K562 (cell line): ENCODE measurements at regions not wholly inside any gene's neighbourhood (a gene's known extent, or its start where the extent isn't known, plus 50 kb on each side); places are given as distances from the start of the nearest gene placed in this dataset.

Experiments
- ATAC-seq: fragments of 200-7000 bp; cut with Tn5 transposase; 3 replicates; pipeline ENCODE4 v1.9.1; 2020; ENCODE audit warnings: moderate library complexity
- BruUV-seq: library from RNA; stranded (reverse); fragments of 400-500 nt; replicated peaks from 2 replicates; lab custom pipeline; 2021; lab: Mats Ljungman, UMichigan
- CTCF ChIA-PET: fragments of 300-600 bp; formaldehyde crosslinking; extraction: SDS; loops from one replicate; lab custom pipeline; 2021; ENCODE audit warnings: low intra/inter-chr PET ratio; lab: Yijun Ruan, JAX
- POLR2A ChIA-PET: fragments of 300-600, 350-650 bp; sonication (Branson Sonifier 250); formaldehyde crosslinking; extraction: SDS; loops from one replicate; lab custom pipeline; 2021; ENCODE audit warnings: antibody characterized with exemption, inconsistent platforms; lab: Yijun Ruan, JAX
- DNase-seq, 4 experiments: peaks; one replicate each; pipeline versions ENCODE4 v3.0.0 to v3.0.0-alpha.2; 2011 to 2018; ENCODE audit warnings: low spot score in 3 of 4, mixed read lengths in 3 of 4; ENCODE audit errors: extremely low read depth in 1 of 4
- FAIRE-seq: peaks from 2 replicates; lab custom pipeline; 2011; peaks lifted over from hg19 to GRCh38; lab: Jason Lieb, UNC
- H2AFZ ChIP-seq: 2 replicates; pipeline ENCODE4 v1.6.0; 2011; ENCODE audit warnings: low read depth, low read length, control low read depth, inconsistent platforms
- H3K27ac ChIP-seq: fragments of 200-600 bp; 3 replicates; pipeline ENCODE4 v1.8.0; 2011; ENCODE audit warnings: low read depth, mild to moderate bottlenecking, control low read depth, inconsistent platforms, low read length, moderate library complexity, mixed read lengths; ENCODE audit errors: extremely low read depth
- H3K27me3 ChIP-seq, 2 experiments: fragments of 300-600 bp in 1 of 2; 2 replicates in 1 of 2; 3 replicates in 1 of 2; pipeline versions ENCODE4 v1.6.0 to v1.8.0; 2011; ENCODE audit warnings: inconsistent platforms in 2 of 2, low read length in 2 of 2, mild to moderate bottlenecking in 1 of 2, mixed read lengths in 1 of 2, moderate library complexity in 1 of 2; ENCODE audit not compliant: control insufficient read depth in 2 of 2, insufficient read depth in 2 of 2
- H3K36me3 ChIP-seq: fragments of 300-600 bp; 3 replicates; pipeline ENCODE4 v1.8.0; 2011; ENCODE audit warnings: mild to moderate bottlenecking, low read length, inconsistent platforms; ENCODE audit not compliant: control insufficient read depth, insufficient read depth
- H3K4me1 ChIP-seq, 2 experiments: fragments of 200-600 bp in 1 of 2; replicated peaks in 1 of 2; 2 replicates in 1 of 2; 3 replicates in 1 of 2; pipeline versions ENCODE4 v1.5.1 to v1.8.0; 2011; ENCODE audit warnings: inconsistent platforms in 2 of 2, low read length in 2 of 2, mild to moderate bottlenecking in 1 of 2, mixed read lengths in 1 of 2, moderate library complexity in 1 of 2; ENCODE audit not compliant: control insufficient read depth in 2 of 2, insufficient read depth in 2 of 2
- H3K4me2 ChIP-seq: 2 replicates; pipeline ENCODE4 v1.6.1; 2011; ENCODE audit warnings: low read length, control low read depth, inconsistent platforms, mixed read lengths; ENCODE audit not compliant: insufficient read depth
- H3K4me3 ChIP-seq: fragments of 200-600 bp; sonication (generic), shearing (Covaris generic); 2 replicates; pipeline ENCODE4 v1.5.1; 2016; ENCODE audit warnings: control low read depth, inconsistent platforms
- H3K79me2 ChIP-seq: fragments of 200-600 bp; 3 replicates; pipeline ENCODE4 v1.8.0; 2011; ENCODE audit warnings: low read length, inconsistent platforms; ENCODE audit not compliant: control insufficient read depth, insufficient read depth
- H3K9ac ChIP-seq, 2 experiments: 2 replicates each; pipeline versions ENCODE4 v1.6.0 to v1.6.1; 2011; ENCODE audit warnings: low read depth in 2 of 2, low read length in 2 of 2, control low read depth in 1 of 2, inconsistent platforms in 1 of 2, mild to moderate bottlenecking in 1 of 2, mixed read lengths in 1 of 2; ENCODE audit not compliant: insufficient read depth in 1 of 2
- H3K9me1 ChIP-seq: one replicate; pipeline ENCODE4 v1.6.0; 2011; ENCODE audit warnings: inconsistent platforms, mild to moderate bottlenecking, low read length, moderate library complexity; ENCODE audit not compliant: control insufficient read depth, insufficient read depth
- H3K9me3 ChIP-seq: replicated peaks from 2 replicates; pipeline ENCODE4 v1.5.1; 2011; ENCODE audit warnings: low read depth, low read length, inconsistent platforms; ENCODE audit not compliant: control insufficient read depth, insufficient read depth
- H4K20me1 ChIP-seq: replicated peaks from 2 replicates; pipeline ENCODE4 v1.6.1; 2011; ENCODE audit warnings: low read length, inconsistent platforms, mixed read lengths; ENCODE audit not compliant: control insufficient read depth, insufficient read depth
- HEY1 ChIP-seq: fragments of 250-450 bp; sonication (Bioruptor Pico); IDR thresholded peaks from 2 replicates; pipeline ENCODE4 v1.5.0; 2020; ENCODE audit warnings: mild to moderate bottlenecking, moderate library complexity, borderline replicate concordance
- MED1 ChIP-seq: sonication (generic); formaldehyde crosslinking; IDR thresholded peaks from 2 replicates; pipeline ENCODE4 v1.8.1; 2023; ENCODE audit warnings: missing genetic modification reagents, borderline replicate concordance
- NCOA4 ChIP-seq: fragments of 450-650 bp; IDR thresholded peaks from 2 replicates; pipeline ENCODE4 v1.6.1; 2018; ENCODE audit warnings: mild to moderate bottlenecking; ENCODE audit not compliant: partially characterized antibody
- ZSCAN32 ChIP-seq: fragments of 450-650 bp; formaldehyde crosslinking; IDR thresholded peaks from 2 replicates; pipeline ENCODE4 v1.4.0; 2020; ENCODE audit warnings: mild to moderate bottlenecking, moderate library complexity
- WGBS: fragments of 100-300 bp; shearing (Covaris generic); methylation state at CpG from one replicate; pipeline ENCODE4 v1.1.6; 2016; ENCODE audit warnings: low coverage, mixed read lengths; ENCODE audit not compliant: insufficient coverage; ENCODE audit errors: missing lambda C conversion rate; 5-methylcytosine and 5-hydroxymethylcytosine counted together
- in situ Hi-C: fragments of 300-500 bp; cut with MboI; formaldehyde crosslinking; loops from 4 replicates; pipeline ENCODE4 v1.15.0; 2018; ENCODE audit warnings: inconsistent platforms, mixed read lengths
- intact Hi-C: fragments of 100-400 bp; cut with micrococcal nuclease; formaldehyde crosslinking; loops from 2 replicates; pipeline ENCODE4 v1.14.2; 2022
- TF ChIP-seq, protein P1 (sequence below), 2 experiments: fragments of 450-650 bp; IDR thresholded peaks; 2 replicates each; pipeline ENCODE4 v1.6.1; 2016; ENCODE audit warnings: mild to moderate bottlenecking in 2 of 2, borderline replicate concordance in 1 of 2, low read depth in 1 of 2, moderate library complexity in 1 of 2

DNA sequence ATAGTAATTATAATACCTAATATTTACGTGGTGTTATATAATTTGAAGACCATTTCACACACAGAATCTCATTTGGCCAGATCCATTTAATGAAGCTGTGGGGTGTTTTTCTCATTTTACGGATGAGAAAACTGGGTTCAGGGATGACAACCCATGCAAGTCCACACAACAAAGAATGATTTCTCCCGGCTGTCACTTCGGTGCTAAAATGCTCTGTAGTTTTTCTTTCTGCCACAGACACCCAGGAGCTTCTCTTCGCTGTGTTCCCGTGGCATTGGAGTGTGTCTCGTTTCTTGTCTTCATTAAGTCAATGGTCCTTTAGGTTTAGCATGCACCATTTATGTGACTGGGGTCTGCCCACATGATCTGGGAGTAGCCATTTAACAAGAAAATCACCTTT is 308.5 kb downstream of the ENC1 start (continued):
- TF ChIP-seq, protein P1, sequence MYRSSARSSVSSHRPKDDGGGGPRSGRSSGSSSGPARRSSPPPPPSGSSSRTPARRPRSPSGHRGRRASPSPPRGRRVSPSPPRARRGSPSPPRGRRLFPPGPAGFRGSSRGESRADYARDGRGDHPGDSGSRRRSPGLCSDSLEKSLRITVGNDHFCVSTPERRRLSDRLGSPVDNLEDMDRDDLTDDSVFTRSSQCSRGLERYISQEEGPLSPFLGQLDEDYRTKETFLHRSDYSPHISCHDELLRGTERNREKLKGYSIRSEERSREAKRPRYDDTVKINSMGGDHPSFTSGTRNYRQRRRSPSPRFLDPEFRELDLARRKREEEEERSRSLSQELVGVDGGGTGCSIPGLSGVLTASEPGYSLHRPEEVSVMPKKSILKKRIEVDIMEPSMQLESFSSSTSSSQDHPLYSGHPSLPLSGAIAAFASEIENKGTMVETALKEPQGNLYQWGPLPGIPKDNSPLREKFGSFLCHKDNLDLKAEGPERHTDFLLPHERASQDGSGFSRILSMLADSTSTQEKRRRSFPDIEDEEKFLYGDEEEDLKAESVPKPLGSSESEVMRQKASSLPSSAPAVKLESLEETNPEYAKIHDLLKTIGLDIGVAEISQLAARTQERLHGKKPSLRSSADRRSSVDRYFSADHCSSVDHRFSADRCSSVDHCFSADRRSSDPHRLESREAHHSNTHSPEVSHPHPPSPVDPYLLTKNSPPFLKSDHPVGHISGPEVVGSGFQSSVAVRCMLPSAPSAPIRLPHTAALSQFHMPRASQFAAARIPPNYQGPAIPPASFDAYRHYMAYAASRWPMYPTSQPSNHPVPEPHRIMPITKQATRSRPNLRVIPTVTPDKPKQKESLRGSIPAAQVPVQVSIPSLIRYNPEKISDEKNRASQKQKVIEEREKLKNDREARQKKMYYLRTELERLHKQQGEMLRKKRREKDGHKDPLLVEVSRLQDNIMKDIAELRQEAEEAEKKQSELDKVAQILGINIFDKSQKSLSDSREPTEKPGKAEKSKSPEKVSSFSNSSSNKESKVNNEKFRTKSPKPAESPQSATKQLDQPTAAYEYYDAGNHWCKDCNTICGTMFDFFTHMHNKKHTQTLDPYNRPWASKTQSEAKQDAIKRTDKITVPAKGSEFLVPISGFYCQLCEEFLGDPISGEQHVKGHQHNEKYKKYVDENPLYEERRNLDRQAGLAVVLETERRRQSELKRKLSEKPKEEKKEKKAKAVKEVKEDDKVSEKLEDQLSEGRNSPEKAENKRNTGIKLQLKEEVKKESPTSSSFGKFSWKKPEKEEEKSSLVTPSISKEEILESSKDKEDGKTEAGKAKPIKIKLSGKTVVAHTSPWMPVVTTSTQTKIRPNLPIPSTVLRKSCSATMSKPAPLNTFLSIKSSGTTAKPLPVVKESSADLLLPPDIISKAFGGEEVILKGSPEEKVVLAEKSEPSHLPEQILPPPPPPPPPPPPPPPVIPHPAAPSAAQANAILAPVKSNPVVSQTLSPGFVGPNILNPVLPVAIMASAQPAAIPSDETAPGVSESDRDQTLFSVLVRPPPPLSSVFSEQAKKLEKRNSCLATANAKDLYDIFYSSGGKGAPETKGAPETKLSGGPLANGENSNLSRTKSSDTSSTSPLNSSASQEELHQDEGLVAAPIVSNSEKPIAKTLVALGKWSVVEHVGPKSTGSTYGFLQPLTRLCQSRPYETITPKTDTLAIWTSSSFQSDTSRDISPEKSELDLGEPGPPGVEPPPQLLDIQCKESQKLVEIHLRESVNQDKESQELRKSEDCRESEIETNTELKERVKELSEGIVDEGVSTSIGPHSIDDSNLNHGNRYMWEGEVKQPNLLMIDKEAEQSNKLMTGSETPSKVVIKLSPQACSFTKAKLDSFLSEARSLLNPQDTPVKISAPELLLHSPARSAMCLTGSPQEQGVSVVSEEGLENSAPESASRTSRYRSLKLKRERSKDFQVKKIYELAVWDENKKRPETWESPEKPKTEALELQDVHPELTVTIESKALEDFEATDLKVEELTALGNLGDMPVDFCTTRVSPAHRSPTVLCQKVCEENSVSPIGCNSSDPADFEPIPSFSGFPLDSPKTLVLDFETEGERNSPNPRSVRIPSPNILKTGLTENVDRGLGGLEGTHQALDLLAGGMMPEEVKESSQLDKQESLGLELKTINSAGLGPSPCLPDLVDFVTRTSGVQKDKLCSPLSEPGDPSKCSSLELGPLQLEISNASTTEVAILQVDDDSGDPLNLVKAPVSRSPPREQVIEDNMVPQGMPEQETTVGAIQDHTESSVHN (IDR thresholded peaks at IDR 0.05; ENCODE audit: borderline replicate concordance in 1 of 2, low read depth in 1 of 2) = no peak
- no peak for TF ChIP-seq NCOA4

DNA sequence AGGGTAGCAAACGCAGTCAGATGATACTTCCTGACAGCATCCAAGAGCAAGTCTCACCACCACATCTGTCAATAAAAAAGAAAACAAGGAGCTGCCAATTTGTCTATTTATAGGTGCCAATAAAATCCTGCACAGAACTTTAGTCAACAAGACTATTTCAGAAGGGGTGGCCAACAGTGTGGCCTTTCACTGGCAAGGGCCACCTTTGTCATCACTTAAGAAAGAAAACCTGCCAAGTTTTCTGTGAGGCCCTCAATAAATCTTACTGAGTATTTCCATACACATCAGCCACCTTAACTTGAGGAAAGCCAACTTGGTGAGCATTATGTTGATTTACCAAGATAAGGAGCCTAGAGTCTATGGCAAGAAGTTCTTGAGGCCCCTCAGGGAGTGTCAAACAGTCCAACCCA is 312.3 kb downstream of the ENC1 start:
- Histone ChIP-seq H3K4me3 (no peak overlapping the region), H3K9ac (no peak overlapping the region), H3K9me1 (no peaks in the 10 kb centered on the region)
- FAIRE-seq = no peak
- DNase-seq = no peak
- POLR2A ChIA-PET = no interaction called here
- TF ChIP-seq MED1 (no peak), ZSCAN32 (CRISPR knock-in tag) (no peak), HEY1 (CRISPR knock-in tag) (no peak)
- TF ChIP-seq, all 486 proteins: peak for 0
- CTCF ChIA-PET = no interaction called here
- Histone ChIP-seq H3K4me2 (no peak overlapping the region), H3K79me2 (no peaks in the 10 kb centered on the region), H3K36me3 (no peaks in the 10 kb centered on the region), H3K27ac (no peak overlapping the region), H2AFZ (no peak overlapping the region), H4K20me1 (no peaks in the 10 kb centered on the region; the same call in 1 of the 2 replicates), H3K4me1 (peaks cover 0 to 2% of the 10 kb centered on the region in 2 experiments; a peak in 2 of 5 replicates), H3K27me3 (no peaks in the 10 kb centered on the region; a peak in 1 of 5 replicates), H3K9me3 (no peaks in the 10 kb centered on the region)
- no peak for ATAC-seq
- in situ Hi-C loops = no loop called here
- intact Hi-C loops = no loop called here
- WGBS = 63% methylated on average over 1 of the region's 1 CpG
- no TSS peak for BruUV-seq
